Retinal pigment epithelial cell (primary cell): ENCODE measurements at regions not wholly inside any gene's neighbourhood (a gene's known extent, or its start where the extent isn't known, plus 50 kb on each side); places are given as distances from the start of the nearest gene placed in this dataset.

Source experiments
- DNase-seq: peaks from one replicate; pipeline ENCODE4 v3.0.0-alpha.2; 2010; ENCODE audit warnings: low read depth
- H3K4me3 ChIP-seq: 2 replicates; pipeline ENCODE4 v1.5.1; 2011; ENCODE audit warnings: mild to moderate bottlenecking, low read length, control low read depth, moderate library complexity
- CTCF ChIP-seq: conservative IDR thresholded peaks from 2 replicates; pipeline ENCODE4 v1.5.1; 2011; ENCODE audit warnings: low read depth, low read length, control low read depth, inconsistent platforms

DNA sequence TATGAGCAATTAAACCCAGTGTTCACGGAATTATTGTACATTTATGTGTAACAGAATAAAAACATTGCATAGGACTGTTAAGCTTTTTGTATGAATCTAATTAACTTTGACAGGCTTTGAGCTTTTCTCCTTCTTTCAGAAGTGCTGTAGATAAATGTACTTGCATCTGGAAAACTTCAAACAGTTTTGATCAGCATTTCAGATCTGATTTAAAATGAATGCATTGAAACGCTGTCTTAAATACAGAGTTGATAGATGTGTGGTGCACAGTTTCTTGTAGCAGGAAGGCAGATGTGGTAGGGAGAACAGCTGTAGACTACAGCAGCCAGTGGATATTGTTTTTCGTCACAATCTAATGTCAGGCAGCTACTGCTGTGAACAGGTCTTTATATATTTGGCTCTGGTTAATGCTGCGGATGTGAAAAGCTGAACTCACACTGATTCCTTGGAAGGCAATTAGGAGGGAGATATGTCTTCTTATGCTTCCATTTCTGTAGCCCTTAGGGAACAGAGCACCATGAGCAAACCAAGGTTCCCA lies 193.8 kb upstream of the GOLIM4 start:
- DNase-seq, result no peak
- TF ChIP-seq CTCF, result no peak
- H3K4me3 ChIP-seq, result no peak overlapping the region

DNA sequence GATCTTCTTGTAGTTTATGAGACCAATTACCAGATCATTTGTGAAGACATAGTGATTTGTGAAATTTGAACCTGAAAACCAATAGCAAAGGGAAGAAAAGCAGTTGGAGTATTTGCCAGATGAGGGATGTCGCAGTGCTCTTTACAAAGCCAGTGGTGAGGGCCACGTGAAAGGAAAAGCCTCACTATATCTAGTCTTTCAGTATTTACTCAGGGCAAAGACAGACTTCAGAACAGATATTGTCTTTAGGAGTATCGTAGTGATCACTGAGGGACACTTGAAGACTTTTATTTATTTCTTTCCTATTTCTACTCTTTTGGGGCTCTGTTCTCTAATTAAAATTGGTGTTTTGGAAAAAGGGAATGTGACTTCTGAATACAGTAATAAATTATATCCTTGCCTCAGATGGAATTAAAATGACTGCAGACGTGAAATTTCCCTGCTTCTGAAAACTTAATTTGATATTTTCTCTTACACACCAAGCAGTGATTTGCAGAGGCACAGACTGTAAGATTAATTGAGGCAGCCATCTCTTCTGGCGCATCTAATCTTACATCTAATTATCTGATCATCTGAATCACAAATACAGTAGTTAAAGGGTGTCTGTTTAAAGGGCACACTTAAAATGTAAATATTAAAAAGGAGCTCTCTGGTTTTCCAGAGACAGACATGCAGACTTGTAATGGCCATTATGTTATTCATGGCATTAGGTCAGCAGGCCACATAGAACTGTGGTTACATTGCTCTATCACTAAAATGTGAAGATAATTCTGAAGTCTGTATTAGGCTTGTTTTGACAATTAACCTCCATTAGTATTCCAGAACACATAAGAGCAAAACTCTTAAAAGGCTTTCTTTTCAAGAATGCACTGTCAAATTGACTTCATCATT lies 193.0 kb upstream of the GOLIM4 start:
- DNase-seq, result no peak
- H3K4me3 ChIP-seq, result no peak overlapping the region
- no peak for TF ChIP-seq CTCF

DNA sequence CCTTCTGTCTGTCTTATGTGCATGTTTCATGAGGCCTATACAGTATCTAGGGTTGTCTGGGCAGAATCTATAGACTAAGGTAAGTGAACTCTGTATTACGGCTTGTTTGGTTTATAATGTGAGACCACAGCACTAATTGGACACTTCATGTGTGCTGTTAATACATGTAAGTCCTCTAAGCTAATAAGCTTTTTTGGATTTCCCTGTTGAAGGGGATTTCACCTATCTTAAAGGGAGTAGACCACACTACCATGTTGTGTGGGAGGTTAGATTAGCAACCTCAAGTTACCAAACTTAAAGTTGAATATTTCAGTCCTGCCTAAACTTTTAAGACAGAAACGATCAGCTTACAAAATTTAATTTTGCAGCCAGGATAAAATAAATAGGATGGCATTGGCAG lies 189.8 kb upstream of the GOLIM4 start:
- DNase-seq, result no peak
- no peak for TF ChIP-seq CTCF
- no peak overlapping the region for H3K4me3 ChIP-seq

GRCh38 chr3:168284728-168285127 lies 189.0 kb upstream of the GOLIM4 start:
- H3K4me3 ChIP-seq, result no peak overlapping the region
- no peak for TF ChIP-seq CTCF
- DNase-seq, result no peak

DNA sequence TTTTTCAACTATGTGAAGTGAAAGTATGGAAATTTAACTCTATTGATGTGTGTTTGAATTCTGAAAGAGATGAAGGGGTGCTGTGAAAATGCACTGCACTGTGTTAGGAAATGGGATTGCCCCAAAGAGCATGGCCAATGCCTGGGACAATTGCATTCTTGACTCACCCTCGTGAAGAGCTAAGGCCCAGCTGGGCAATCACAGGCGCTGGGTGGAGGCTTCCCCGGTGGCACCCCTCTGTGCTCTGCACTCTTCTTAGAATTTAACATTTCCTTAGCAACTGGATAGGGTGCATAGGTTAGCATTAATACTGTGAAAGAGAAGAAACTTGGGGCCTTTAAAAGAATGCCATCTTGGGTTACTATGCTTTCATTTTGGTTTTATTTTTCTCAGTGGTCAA lies 179.9 kb upstream of the GOLIM4 start:
- no peak overlapping the region for H3K4me3 ChIP-seq
- TF ChIP-seq CTCF, result no peak
- DNase-seq, result no peak

GRCh38 chr3:168273917-168274316 lies 178.2 kb upstream of the GOLIM4 start:
- no peak for DNase-seq
- no peak for TF ChIP-seq CTCF
- H3K4me3 ChIP-seq, result no peak overlapping the region

DNA sequence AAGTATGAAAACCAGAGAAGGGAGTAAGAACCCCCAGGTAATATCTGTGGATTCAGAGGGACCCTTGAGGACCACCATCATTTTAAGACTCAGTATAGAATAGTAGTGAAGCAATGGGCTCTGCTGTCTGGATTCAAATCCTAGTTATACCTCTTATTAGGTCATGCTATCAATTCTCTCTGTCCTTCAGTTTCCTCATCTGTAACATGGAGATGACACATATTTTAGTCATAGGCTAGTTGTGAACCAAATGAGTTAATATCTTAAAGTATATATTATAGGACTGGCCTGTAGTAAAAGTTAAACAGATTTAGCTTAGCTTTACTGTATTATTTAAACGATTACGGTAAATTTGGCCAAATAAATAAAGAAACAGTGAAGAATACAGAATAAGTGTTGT lies 177.3 kb upstream of the GOLIM4 start:
- TF ChIP-seq CTCF, result no peak
- no peak for DNase-seq

More for the DNA sequence above, 177.3 kb upstream of the GOLIM4 start:
- no peak overlapping the region for H3K4me3 ChIP-seq
